ENCODE measurements at regions not wholly inside any gene's neighbourhood (a gene's known extent, or its start where the extent isn't known, plus 50 kb on each side); places are given as distances from the start of the nearest gene placed in this dataset.

- no peak for DNase-seq
- Histone ChIP-seq H3K36me3 (no peaks in the 10 kb centered on the region), H3K4me3 (ENCODE audit: low read depth, low read length) (no peak overlapping the region), H3K4me1 (no peaks in the 10 kb centered on the region), H3K9me3 (no peaks in the 10 kb centered on the region), H3K27me3 (no peaks in the 10 kb centered on the region)
- no peak for TF ChIP-seq CTCF (IDR thresholded peaks at IDR 0.05; ENCODE audit: low read depth, low read length)
Observed at GRCh38 chr6:106918115-106918514, 56.4 kb downstream of the CD24 start.

- H3K36me3 ChIP-seq, result no peaks in the 10 kb centered on the region
- H3K9me3 ChIP-seq, result no peaks in the 10 kb centered on the region
- no peak for TF ChIP-seq CTCF (IDR thresholded peaks at IDR 0.05; ENCODE audit: low read depth, low read length)
- H3K4me3 ChIP-seq (ENCODE audit: low read depth, low read length), result no peak overlapping the region
- no peaks in the 10 kb centered on the region for H3K27me3 ChIP-seq
- no peak for DNase-seq
- H3K4me1 ChIP-seq, result no peaks in the 10 kb centered on the region
Observed at GRCh38 chr6:106916891-106917290, 57.6 kb downstream of the CD24 start.

GRCh38 chr6:106913676-106914280, 60.8 kb downstream of the CD24 start:
- DNase-seq, result no peak
- no peaks in the 10 kb centered on the region for H3K9me3 ChIP-seq
- H3K27me3 ChIP-seq, result no peaks in the 10 kb centered on the region
- H3K4me1 ChIP-seq, result no peaks in the 10 kb centered on the region
- no peak for TF ChIP-seq CTCF (IDR thresholded peaks at IDR 0.05; ENCODE audit: low read depth, low read length)
- H3K36me3 ChIP-seq, result no peaks in the 10 kb centered on the region
- no peak overlapping the region for H3K4me3 ChIP-seq (ENCODE audit: low read depth, low read length)

GRCh38 chr6:106913111-106913510, 61.4 kb downstream of the CD24 start:
- no peak for TF ChIP-seq CTCF (IDR thresholded peaks at IDR 0.05; ENCODE audit: low read depth, low read length)
- Histone ChIP-seq H3K27me3 (no peaks in the 10 kb centered on the region), H3K4me3 (ENCODE audit: low read depth, low read length) (no peak overlapping the region), H3K4me1 (no peaks in the 10 kb centered on the region), H3K9me3 (no peaks in the 10 kb centered on the region), H3K36me3 (no peaks in the 10 kb centered on the region)
- no peak for DNase-seq

- Histone ChIP-seq H3K9me3 (no peaks in the 10 kb centered on the region), H3K4me3 (ENCODE audit: low read depth, low read length) (no peak overlapping the region), H3K27me3 (no peaks in the 10 kb centered on the region), H3K36me3 (no peaks in the 10 kb centered on the region), H3K4me1 (no peaks in the 10 kb centered on the region)
- no peak for TF ChIP-seq CTCF (IDR thresholded peaks at IDR 0.05; ENCODE audit: low read depth, low read length)
- no peak for DNase-seq
Observed at GRCh38 chr6:106912091-106912490, 62.4 kb downstream of the CD24 start.

- no peak overlapping the region for H3K4me3 ChIP-seq (ENCODE audit: low read depth, low read length)
- H3K36me3 ChIP-seq, result no peaks in the 10 kb centered on the region
- TF ChIP-seq CTCF (IDR thresholded peaks at IDR 0.05; ENCODE audit: low read depth, low read length), result no peak
- no peaks in the 10 kb centered on the region for H3K9me3 ChIP-seq
- no peaks in the 10 kb centered on the region for H3K27me3 ChIP-seq
- H3K4me1 ChIP-seq, result no peaks in the 10 kb centered on the region; the same call in 1 of the 2 replicates
- DNase-seq, result no peak
Observed at GRCh38 chr6:106910999-106911949, 63.3 kb downstream of the CD24 start.

All from BE2C (cell line).